ENCODE measurements at regions not wholly inside any gene's neighbourhood (a gene's known extent, or its start where the extent isn't known, plus 50 kb on each side); places are given as distances from the start of the nearest gene placed in this dataset.

- TF ChIP-seq CTCF (IDR thresholded peaks at IDR 0.05), result no peak
- no peak for TF ChIP-seq EP300 (IDR thresholded peaks at IDR 0.05; ENCODE audit: low read depth)
- no peak for TF ChIP-seq POLR2AphosphoS5 (IDR thresholded peaks at IDR 0.05)
These were observed 149.2 kb upstream of the CYLC2 start for GRCh38 chr9:102845827-102846371.

All from transverse colon (tissue), 4 donors.